C4-2B (cell line): ENCODE measurements at regions not wholly inside any gene's neighbourhood (a gene's known extent, or its start where the extent isn't known, plus 50 kb on each side); places are given as distances from the start of the nearest gene placed in this dataset.
"Not testable (repeated sequence)": the region's sequence is repeated elsewhere in the genome, so short reads cannot be mapped to it uniquely, and the experiment has no call there.

Experiments used
- CTCF ChIP-seq: fragments of 450-650 bp; conservative IDR thresholded peaks from 2 replicates; pipeline ENCODE4 v1.5.1; 2017; ENCODE audit warnings: mild to moderate bottlenecking
- ZFX ChIP-seq: fragments of 450-650 bp; IDR thresholded peaks from 2 replicates; pipeline ENCODE4 v1.6.1; 2017

- not testable (repeated sequence) for TF ChIP-seq CTCF, ZFX
Measured at GRCh38 chr22:23497889-23498288, 82.2 kb downstream of the IGLL1 start.
